OCI-LY1 (cell line): ENCODE measurements at regions not wholly inside any gene's neighbourhood (a gene's known extent, or its start where the extent isn't known, plus 50 kb on each side); places are given as distances from the start of the nearest gene placed in this dataset.

Experiments
- CTCF ChIP-seq: fragments of 200-600 bp; sonication (generic), shearing (Covaris generic); IDR thresholded peaks from 2 replicates; pipeline ENCODE4 v1.5.1; 2017; ENCODE audit warnings: mild to moderate bottlenecking, antibody characterized with exemption, low read length, moderate library complexity, mixed read lengths
- EZH2 ChIP-seq: fragments of 200-600 bp; sonication (generic), shearing (Covaris generic); IDR thresholded peaks from 2 replicates; pipeline ENCODE4 v1.8.0; 2017; ENCODE audit warnings: borderline replicate concordance, mixed run types, mild to moderate bottlenecking, antibody characterized with exemption, low read length, moderate library complexity, mixed read lengths

GRCh38 chr11:123268156-123268555 lies 73.1 kb upstream of the CLMP start:
- TF ChIP-seq CTCF, result no peak
- TF ChIP-seq EZH2, result no peak
